ENCODE measurements at regions not wholly inside any gene's neighbourhood (a gene's known extent, or its start where the extent isn't known, plus 50 kb on each side); places are given as distances from the start of the nearest gene placed in this dataset.

DNA sequence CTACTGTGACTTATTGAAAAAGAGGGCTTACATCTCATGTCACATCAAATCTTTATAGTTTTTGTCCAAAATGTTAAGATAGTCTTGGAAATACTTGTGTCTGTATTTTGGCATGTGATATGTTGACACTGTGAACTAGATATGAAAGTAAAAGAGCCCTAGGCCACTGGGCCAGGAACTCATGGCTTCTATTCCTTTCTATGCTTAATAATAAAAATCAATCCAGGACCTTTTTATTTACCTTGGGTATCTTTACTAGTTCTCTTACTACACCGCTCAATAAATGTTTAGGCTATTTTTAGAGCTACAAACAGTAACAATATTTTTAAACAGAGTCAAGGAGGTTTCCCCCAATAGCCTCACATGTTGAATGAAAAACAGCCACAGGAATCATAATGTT, 348.6 kb upstream of the SLC24A2 start:
- CTCF ChIA-PET = no interaction called here
- no peak for FAIRE-seq

More for the DNA sequence above, 348.6 kb upstream of the SLC24A2 start:
- Histone ChIP-seq H3K9me1 (replicated peaks; ENCODE audit: control insufficient read depth, extremely low read depth, insufficient read depth, low read length) (no peaks in the 10 kb centered on the region), H3K27me3 (ENCODE audit: control insufficient read depth in 2 of 2, insufficient read depth in 2 of 2, low read length in 2 of 2) (peaks cover 0 to 3% of the 10 kb centered on the region in 2 experiments), H3K79me2 (ENCODE audit: control insufficient read depth, insufficient read depth, low read length) (no peaks in the 10 kb centered on the region), H2AFZ (ENCODE audit: low read depth, low read length) (no peak overlapping the region), H3K36me3 (ENCODE audit: control insufficient read depth in 2 of 2, extremely low read depth in 1 of 2, insufficient read depth in 2 of 2, low read length in 2 of 2) (no peaks in the 10 kb centered on the region), H3K4me1 (ENCODE audit: control insufficient read depth, extremely low read depth, insufficient read depth, low read length) (no peaks in the 10 kb centered on the region), H3K4me2 (ENCODE audit: insufficient read depth, low read length) (no peak overlapping the region), H3K9ac (replicated peaks; ENCODE audit: extremely low read depth, insufficient read depth, low read length) (no peak overlapping the region), H3K27ac (ENCODE audit: insufficient read depth, low read depth, low read length) (no peak overlapping the region), H4K20me1 (replicated peaks; ENCODE audit: control insufficient read depth, extremely low read depth, insufficient read depth, low read length) (no peaks in the 10 kb centered on the region), H3K4me3 (replicated peaks in 1 of 3; ENCODE audit: insufficient read depth in 1 of 3, low read depth in 1 of 3, low read length in 3 of 3) (no peak overlapping the region), H3K9me3 (replicated peaks; ENCODE audit: control insufficient read depth, insufficient read depth, low read length) (no peaks in the 10 kb centered on the region)
- BruUV-seq (replicated peaks) = no TSS peak
- no peak for DNase-seq (ENCODE audit: low read depth, low spot score)
- dilution Hi-C loops (cut with MboI; ENCODE audit: extremely low pct_ligation_motif_present, low sequenced_read_pairs) (no loop called here), intact Hi-C loops (cut with micrococcal nuclease) (loop anchor here (10.0 kb wide), 1 partner anchor 173 kb away; no protein-coding TSS in a partner anchor)
- TF ChIP-seq FOS (IDR thresholded peaks at IDR 0.05; ENCODE audit: borderline replicate concordance, insufficient read depth, low read length) (no peak), POLR2AphosphoS5 (IDR thresholded peaks at IDR 0.05; ENCODE audit: insufficient read depth, low read depth, low read length) (no peak), MAX (IDR thresholded peaks at IDR 0.05; ENCODE audit: insufficient read depth, insufficient read length) (no peak), POLR2A (IDR thresholded peaks at IDR 0.05; ENCODE audit: low read depth, low read length) (no peak), JUN (IDR thresholded peaks at IDR 0.05; ENCODE audit: borderline replicate concordance, insufficient read depth, insufficient read length, low read depth) (no peak), MYC (IDR thresholded peaks at IDR 0.05; ENCODE audit: low read depth, low read length) (no peak), GATA2 (IDR thresholded peaks at IDR 0.05; ENCODE audit: insufficient read depth, insufficient read length, low read depth, low read length) (no peak), EZH2 (IDR thresholded peaks at IDR 0.05; ENCODE audit: borderline replicate concordance, low read depth, low read length, severe bottlenecking) (no peak)
- TF ChIP-seq, protein P1, sequence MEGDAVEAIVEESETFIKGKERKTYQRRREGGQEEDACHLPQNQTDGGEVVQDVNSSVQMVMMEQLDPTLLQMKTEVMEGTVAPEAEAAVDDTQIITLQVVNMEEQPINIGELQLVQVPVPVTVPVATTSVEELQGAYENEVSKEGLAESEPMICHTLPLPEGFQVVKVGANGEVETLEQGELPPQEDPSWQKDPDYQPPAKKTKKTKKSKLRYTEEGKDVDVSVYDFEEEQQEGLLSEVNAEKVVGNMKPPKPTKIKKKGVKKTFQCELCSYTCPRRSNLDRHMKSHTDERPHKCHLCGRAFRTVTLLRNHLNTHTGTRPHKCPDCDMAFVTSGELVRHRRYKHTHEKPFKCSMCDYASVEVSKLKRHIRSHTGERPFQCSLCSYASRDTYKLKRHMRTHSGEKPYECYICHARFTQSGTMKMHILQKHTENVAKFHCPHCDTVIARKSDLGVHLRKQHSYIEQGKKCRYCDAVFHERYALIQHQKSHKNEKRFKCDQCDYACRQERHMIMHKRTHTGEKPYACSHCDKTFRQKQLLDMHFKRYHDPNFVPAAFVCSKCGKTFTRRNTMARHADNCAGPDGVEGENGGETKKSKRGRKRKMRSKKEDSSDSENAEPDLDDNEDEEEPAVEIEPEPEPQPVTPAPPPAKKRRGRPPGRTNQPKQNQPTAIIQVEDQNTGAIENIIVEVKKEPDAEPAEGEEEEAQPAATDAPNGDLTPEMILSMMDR (IDR thresholded peaks at IDR 0.05; ENCODE audit: extremely low read depth in 1 of 2, insufficient read depth in 1 of 2, low read depth in 1 of 2, low read length in 2 of 2) = no peak
- POLR2A ChIA-PET = no interaction called here

Measured in endothelial cell of umbilical vein (primary cell).